ENCODE measurements at regions not wholly inside any gene's neighbourhood (a gene's known extent, or its start where the extent isn't known, plus 50 kb on each side); places are given as distances from the start of the nearest gene placed in this dataset.

GRCh38 chr1:67514786-67515185 lies 84.6 kb upstream of the SERBP1 start:
- H3K4me1 ChIP-seq, result no peaks in the 10 kb centered on the region
- H3K27me3 ChIP-seq, result no peaks in the 10 kb centered on the region
- H3K4me3 ChIP-seq (ENCODE audit: low read depth, low read length), result no peak overlapping the region
- H3K9me3 ChIP-seq, result no peaks in the 10 kb centered on the region
- no peak for TF ChIP-seq CTCF (IDR thresholded peaks at IDR 0.05; ENCODE audit: low read depth, low read length)
- no peak for DNase-seq
- no peaks in the 10 kb centered on the region for H3K36me3 ChIP-seq

- no peak for TF ChIP-seq CTCF (IDR thresholded peaks at IDR 0.05; ENCODE audit: low read depth, low read length)
- DNase-seq, result no peak
- Histone ChIP-seq H3K4me3 (ENCODE audit: low read depth, low read length) (no peak overlapping the region), H3K4me1 (no peaks in the 10 kb centered on the region), H3K27me3 (no peaks in the 10 kb centered on the region), H3K9me3 (no peaks in the 10 kb centered on the region), H3K36me3 (no peaks in the 10 kb centered on the region)
Observed at GRCh38 chr1:67515324-67516080, 85.3 kb upstream of the SERBP1 start.

- Histone ChIP-seq H3K4me3 (ENCODE audit: low read depth, low read length) (no peak overlapping the region), H3K27me3 (no peaks in the 10 kb centered on the region), H3K36me3 (no peaks in the 10 kb centered on the region), H3K9me3 (no peaks in the 10 kb centered on the region), H3K4me1 (no peaks in the 10 kb centered on the region)
- no peak for TF ChIP-seq CTCF (IDR thresholded peaks at IDR 0.05; ENCODE audit: low read depth, low read length)
- DNase-seq, result no peak
Observed at GRCh38 chr1:67517046-67517445, 86.8 kb upstream of the SERBP1 start.

- Histone ChIP-seq H3K9me3 (no peaks in the 10 kb centered on the region), H3K36me3 (no peaks in the 10 kb centered on the region), H3K4me3 (ENCODE audit: low read depth, low read length) (no peak overlapping the region), H3K27me3 (no peaks in the 10 kb centered on the region), H3K4me1 (no peaks in the 10 kb centered on the region)
- no peak for TF ChIP-seq CTCF (IDR thresholded peaks at IDR 0.05; ENCODE audit: low read depth, low read length)
- DNase-seq, result no peak
Observed at GRCh38 chr1:67522001-67522441, 91.8 kb upstream of the SERBP1 start.

- H3K4me3 ChIP-seq (ENCODE audit: low read depth, low read length), result no peak overlapping the region
- H3K9me3 ChIP-seq, result no peaks in the 10 kb centered on the region
- H3K36me3 ChIP-seq, result no peaks in the 10 kb centered on the region
- DNase-seq, result no peak
- H3K27me3 ChIP-seq, result no peaks in the 10 kb centered on the region
- H3K4me1 ChIP-seq, result no peaks in the 10 kb centered on the region
- TF ChIP-seq CTCF (IDR thresholded peaks at IDR 0.05; ENCODE audit: low read depth, low read length), result no peak
Observed at GRCh38 chr1:67522793-67523192, 92.6 kb upstream of the SERBP1 start.

Data from BE2C (cell line).